ENCODE measurements at regions not wholly inside any gene's neighbourhood (a gene's known extent, or its start where the extent isn't known, plus 50 kb on each side); places are given as distances from the start of the nearest gene placed in this dataset.
"Not testable (repeated sequence)": the region's sequence is repeated elsewhere in the genome, so short reads cannot be mapped to it uniquely, and the experiment has no call there.

- FAIRE-seq (no peak), DNase-seq (ENCODE audit: insufficient read length) (no peak)
- TF ChIP-seq TAF1 (IDR thresholded peaks at IDR 0.05; ENCODE audit: borderline replicate concordance, low read depth, low read length): no peak
- no peak for TF ChIP-seq POLR2A (IDR thresholded peaks at IDR 0.05; ENCODE audit: low read depth, low read length)
- no peak for TF ChIP-seq POLR2AphosphoS5 (IDR thresholded peaks at IDR 0.05; ENCODE audit: low read depth, low read length)
Measured at GRCh38 chr2:49737606-49738005, 583.3 kb upstream of the FSHR start.

- FAIRE-seq; DNase-seq (ENCODE audit: insufficient read length): not testable (repeated sequence)
Measured at GRCh38 chr2:49732924-49733323, 578.6 kb upstream of the FSHR start.

GRCh38 chr2:49719241-49719640 lies 564.9 kb upstream of the FSHR start:
- FAIRE-seq (no peak), DNase-seq (ENCODE audit: insufficient read length) (no peak)
- TF ChIP-seq POLR2A (IDR thresholded peaks at IDR 0.05; ENCODE audit: low read depth, low read length) (no peak), TAF1 (IDR thresholded peaks at IDR 0.05; ENCODE audit: borderline replicate concordance, low read depth, low read length) (no peak), POLR2AphosphoS5 (IDR thresholded peaks at IDR 0.05; ENCODE audit: low read depth, low read length) (no peak)

- DNase-seq (ENCODE audit: insufficient read length): no peak
- no peak for FAIRE-seq
- TF ChIP-seq TAF1 (IDR thresholded peaks at IDR 0.05; ENCODE audit: borderline replicate concordance, low read depth, low read length): no peak
- TF ChIP-seq POLR2A (IDR thresholded peaks at IDR 0.05; ENCODE audit: low read depth, low read length): no peak
- no peak for TF ChIP-seq POLR2AphosphoS5 (IDR thresholded peaks at IDR 0.05; ENCODE audit: low read depth, low read length)
Measured at GRCh38 chr2:49715597-49715996, 561.3 kb upstream of the FSHR start.

GRCh38 chr2:49714454-49714853 lies 560.1 kb upstream of the FSHR start:
- FAIRE-seq: no peak

GRCh38 chr2:49702740-49703139 lies 548.4 kb upstream of the FSHR start:
- TF ChIP-seq POLR2A (IDR thresholded peaks at IDR 0.05; ENCODE audit: low read depth, low read length) (no peak), POLR2AphosphoS5 (IDR thresholded peaks at IDR 0.05; ENCODE audit: low read depth, low read length) (no peak)
- DNase-seq (ENCODE audit: insufficient read length) (no peak), FAIRE-seq (no peak)

More at GRCh38 chr2:49714454-49714853, 560.1 kb upstream of the FSHR start:
- no peak for DNase-seq (ENCODE audit: insufficient read length)
- TF ChIP-seq POLR2AphosphoS5 (IDR thresholded peaks at IDR 0.05; ENCODE audit: low read depth, low read length) (no peak), POLR2A (IDR thresholded peaks at IDR 0.05; ENCODE audit: low read depth, low read length) (no peak), TAF1 (IDR thresholded peaks at IDR 0.05; ENCODE audit: borderline replicate concordance, low read depth, low read length) (no peak)

- TF ChIP-seq POLR2A (IDR thresholded peaks at IDR 0.05; ENCODE audit: low read depth, low read length): no peak
- no peak for TF ChIP-seq POLR2AphosphoS5 (IDR thresholded peaks at IDR 0.05; ENCODE audit: low read depth, low read length)
- TF ChIP-seq TAF1 (IDR thresholded peaks at IDR 0.05; ENCODE audit: borderline replicate concordance, low read depth, low read length): no peak
- no peak for FAIRE-seq
- no peak for DNase-seq (ENCODE audit: insufficient read length)
Measured at GRCh38 chr2:49693961-49694360, 539.6 kb upstream of the FSHR start.

- FAIRE-seq; DNase-seq (ENCODE audit: insufficient read length): not testable (repeated sequence)
Measured at GRCh38 chr2:49692022-49692421, 537.7 kb upstream of the FSHR start.

GRCh38 chr2:49687918-49688317 lies 533.6 kb upstream of the FSHR start:
- FAIRE-seq: no peak
- TF ChIP-seq POLR2AphosphoS5 (IDR thresholded peaks at IDR 0.05; ENCODE audit: low read depth, low read length) (no peak), TAF1 (IDR thresholded peaks at IDR 0.05; ENCODE audit: borderline replicate concordance, low read depth, low read length) (no peak), POLR2A (IDR thresholded peaks at IDR 0.05; ENCODE audit: low read depth, low read length) (no peak)
- DNase-seq (ENCODE audit: insufficient read length): no peak

GRCh38 chr2:49686897-49687442 lies 532.7 kb upstream of the FSHR start:
- DNase-seq (ENCODE audit: insufficient read length): no peak
- FAIRE-seq: no peak
- TF ChIP-seq POLR2A (IDR thresholded peaks at IDR 0.05; ENCODE audit: low read depth, low read length) (no peak), TAF1 (IDR thresholded peaks at IDR 0.05; ENCODE audit: borderline replicate concordance, low read depth, low read length) (no peak), POLR2AphosphoS5 (IDR thresholded peaks at IDR 0.05; ENCODE audit: low read depth, low read length) (no peak)

GRCh38 chr2:49686291-49686690 lies 532.0 kb upstream of the FSHR start:
- TF ChIP-seq POLR2A (IDR thresholded peaks at IDR 0.05; ENCODE audit: low read depth, low read length) (no peak), TAF1 (IDR thresholded peaks at IDR 0.05; ENCODE audit: borderline replicate concordance, low read depth, low read length) (no peak), POLR2AphosphoS5 (IDR thresholded peaks at IDR 0.05; ENCODE audit: low read depth, low read length) (no peak)
- FAIRE-seq (no peak), DNase-seq (ENCODE audit: insufficient read length) (no peak)

- no peak for TF ChIP-seq POLR2A (IDR thresholded peaks at IDR 0.05; ENCODE audit: low read depth, low read length)
Measured at GRCh38 chr2:49677227-49677626, 522.9 kb upstream of the FSHR start.

GRCh38 chr2:49664827-49665226 lies 510.5 kb upstream of the FSHR start:
- DNase-seq (ENCODE audit: insufficient read length): no peak
- no peak for TF ChIP-seq POLR2A (IDR thresholded peaks at IDR 0.05; ENCODE audit: low read depth, low read length)
- TF ChIP-seq TAF1 (IDR thresholded peaks at IDR 0.05; ENCODE audit: borderline replicate concordance, low read depth, low read length): no peak
- no peak for TF ChIP-seq POLR2AphosphoS5 (IDR thresholded peaks at IDR 0.05; ENCODE audit: low read depth, low read length)
- FAIRE-seq: no peak

More at GRCh38 chr2:49677227-49677626, 522.9 kb upstream of the FSHR start:
- FAIRE-seq (no peak), DNase-seq (ENCODE audit: insufficient read length) (no peak)

All from GM12892 (cell line).